ENCODE measurements at regions not wholly inside any gene's neighbourhood (a gene's known extent, or its start where the extent isn't known, plus 50 kb on each side); places are given as distances from the start of the nearest gene placed in this dataset.

DNA sequence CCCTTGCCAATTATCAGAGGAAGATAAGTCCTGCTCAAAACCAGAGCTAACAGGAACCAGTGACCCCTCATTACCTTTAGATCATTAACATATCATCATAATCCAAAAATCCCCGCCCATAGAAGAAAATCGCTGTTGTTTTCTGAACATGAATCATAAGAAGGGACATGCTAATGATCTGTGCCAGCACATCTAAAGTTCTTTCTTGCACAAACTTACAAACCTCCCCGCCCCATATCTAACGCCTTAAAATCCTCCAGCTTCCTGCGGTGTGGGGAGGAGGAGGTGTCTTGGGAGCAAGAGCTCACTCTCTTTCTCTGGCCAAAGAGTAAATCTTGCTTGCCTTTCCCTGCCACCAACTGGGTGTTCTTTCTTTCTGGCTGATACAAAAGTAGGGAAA, 78.3 kb downstream of the IRX3 start:
- Histone ChIP-seq H3K9me3 (replicated peaks; ENCODE audit: control insufficient read depth, insufficient read depth, low read length) (no peaks in the 10 kb centered on the region), H3K4me1 (ENCODE audit: control insufficient read depth, extremely low read depth, insufficient read depth, low read length) (no peaks in the 10 kb centered on the region), H3K9ac (replicated peaks; ENCODE audit: extremely low read depth, insufficient read depth, low read length) (no peak overlapping the region), H3K9me1 (replicated peaks; ENCODE audit: control insufficient read depth, extremely low read depth, insufficient read depth, low read length) (no peaks in the 10 kb centered on the region), H2AFZ (ENCODE audit: low read depth, low read length) (no peak overlapping the region), H3K27me3 (ENCODE audit: control insufficient read depth in 2 of 2, insufficient read depth in 2 of 2, low read length in 2 of 2) (peaks cover 0 to 1% of the 10 kb centered on the region in 2 experiments), H3K4me2 (ENCODE audit: insufficient read depth, low read length) (no peak overlapping the region), H3K36me3 (ENCODE audit: control insufficient read depth in 2 of 2, extremely low read depth in 1 of 2, insufficient read depth in 2 of 2, low read length in 2 of 2) (no peaks in the 10 kb centered on the region), H3K79me2 (ENCODE audit: control insufficient read depth, insufficient read depth, low read length) (no peaks in the 10 kb centered on the region), H3K27ac (ENCODE audit: insufficient read depth, low read depth, low read length) (no peak overlapping the region), H4K20me1 (replicated peaks; ENCODE audit: control insufficient read depth, extremely low read depth, insufficient read depth, low read length) (no peaks in the 10 kb centered on the region), H3K4me3 (replicated peaks in 1 of 3; ENCODE audit: insufficient read depth in 1 of 3, low read depth in 1 of 3, low read length in 3 of 3) (no peak overlapping the region)
- POLR2A ChIA-PET, result no interaction called here
- FAIRE-seq (no peak), DNase-seq (ENCODE audit: low read depth, low spot score) (no peak)
- dilution Hi-C loops (cut with MboI; ENCODE audit: extremely low pct_ligation_motif_present, low sequenced_read_pairs) (no loop called here), intact Hi-C loops (cut with micrococcal nuclease) (no loop called here)
- CTCF ChIA-PET, result no interaction called here
- TF ChIP-seq, protein P1, sequence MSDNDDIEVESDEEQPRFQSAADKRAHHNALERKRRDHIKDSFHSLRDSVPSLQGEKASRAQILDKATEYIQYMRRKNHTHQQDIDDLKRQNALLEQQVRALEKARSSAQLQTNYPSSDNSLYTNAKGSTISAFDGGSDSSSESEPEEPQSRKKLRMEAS (IDR thresholded peaks at IDR 0.05; ENCODE audit: insufficient read depth, insufficient read length), result no peak
- no peak for TF ChIP-seq GATA2 (IDR thresholded peaks at IDR 0.05; ENCODE audit: insufficient read depth, insufficient read length, low read depth, low read length)
- no peak for TF ChIP-seq POLR2A (IDR thresholded peaks at IDR 0.05; ENCODE audit: low read depth, low read length)
- no peak for TF ChIP-seq POLR2AphosphoS5 (IDR thresholded peaks at IDR 0.05; ENCODE audit: insufficient read depth, low read depth, low read length)
- no peak for TF ChIP-seq MYC (IDR thresholded peaks at IDR 0.05; ENCODE audit: low read depth, low read length)
- TF ChIP-seq, protein P2, sequence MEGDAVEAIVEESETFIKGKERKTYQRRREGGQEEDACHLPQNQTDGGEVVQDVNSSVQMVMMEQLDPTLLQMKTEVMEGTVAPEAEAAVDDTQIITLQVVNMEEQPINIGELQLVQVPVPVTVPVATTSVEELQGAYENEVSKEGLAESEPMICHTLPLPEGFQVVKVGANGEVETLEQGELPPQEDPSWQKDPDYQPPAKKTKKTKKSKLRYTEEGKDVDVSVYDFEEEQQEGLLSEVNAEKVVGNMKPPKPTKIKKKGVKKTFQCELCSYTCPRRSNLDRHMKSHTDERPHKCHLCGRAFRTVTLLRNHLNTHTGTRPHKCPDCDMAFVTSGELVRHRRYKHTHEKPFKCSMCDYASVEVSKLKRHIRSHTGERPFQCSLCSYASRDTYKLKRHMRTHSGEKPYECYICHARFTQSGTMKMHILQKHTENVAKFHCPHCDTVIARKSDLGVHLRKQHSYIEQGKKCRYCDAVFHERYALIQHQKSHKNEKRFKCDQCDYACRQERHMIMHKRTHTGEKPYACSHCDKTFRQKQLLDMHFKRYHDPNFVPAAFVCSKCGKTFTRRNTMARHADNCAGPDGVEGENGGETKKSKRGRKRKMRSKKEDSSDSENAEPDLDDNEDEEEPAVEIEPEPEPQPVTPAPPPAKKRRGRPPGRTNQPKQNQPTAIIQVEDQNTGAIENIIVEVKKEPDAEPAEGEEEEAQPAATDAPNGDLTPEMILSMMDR (IDR thresholded peaks at IDR 0.05; ENCODE audit: extremely low read depth in 1 of 2, insufficient read depth in 1 of 2, low read depth in 1 of 2, low read length in 2 of 2), result no peak
- no peak for TF ChIP-seq EZH2 (IDR thresholded peaks at IDR 0.05; ENCODE audit: borderline replicate concordance, low read depth, low read length, severe bottlenecking)
- no peak for TF ChIP-seq FOS (IDR thresholded peaks at IDR 0.05; ENCODE audit: borderline replicate concordance, insufficient read depth, low read length)
- no peak for TF ChIP-seq JUN (IDR thresholded peaks at IDR 0.05; ENCODE audit: borderline replicate concordance, insufficient read depth, insufficient read length, low read depth)
- no TSS peak for BruUV-seq (replicated peaks)

Data from endothelial cell of umbilical vein (primary cell).